ENCODE measurements at regions not wholly inside any gene's neighbourhood (a gene's known extent, or its start where the extent isn't known, plus 50 kb on each side); places are given as distances from the start of the nearest gene placed in this dataset.

- Histone ChIP-seq H3K9ac (ENCODE audit: insufficient read depth, low read depth, low read length) (no peak overlapping the region), H3K9me3 (ENCODE audit: low read length) (no peaks in the 10 kb centered on the region), H3K27ac (ENCODE audit: extremely low read length, insufficient read depth, low read length) (no peak overlapping the region), H3K27me3 (ENCODE audit: control insufficient read depth in 1 of 2, insufficient read depth in 2 of 2, low read length in 2 of 2) (no peaks in the 10 kb centered on the region), H4K20me1 (ENCODE audit: insufficient read depth, low read length) (no peaks in the 10 kb centered on the region), H3K4me2 (ENCODE audit: low read depth, low read length) (no peak overlapping the region), H2AFZ (ENCODE audit: low read length) (no peak overlapping the region), H3K36me3 (replicated peaks in 1 of 2; ENCODE audit: control insufficient read depth in 1 of 2, insufficient read depth in 2 of 2, low read length in 2 of 2) (no peaks in the 10 kb centered on the region), H3K4me1 (ENCODE audit: insufficient read depth, low read length) (no peaks in the 10 kb centered on the region), H3K4me3 (replicated peaks in 1 of 3; ENCODE audit: insufficient read depth in 1 of 3, low read depth in 2 of 3, low read length in 3 of 3) (no peak overlapping the region), H3K79me2 (ENCODE audit: insufficient read depth, low read length) (no peaks in the 10 kb centered on the region)
- WGBS (ENCODE audit: low lambda C conversion rate), result 49% methylated on average over 8 of the region's 8 CpGs
- no TSS peak for BruUV-seq (replicated peaks)
- TF ChIP-seq ETV6 (CRISPR knock-in tag; conservative IDR thresholded peaks at IDR 0.05) (no peak), NCOA1 (CRISPR knock-in tag; IDR thresholded peaks at IDR 0.05) (no peak), SOX6 (IDR thresholded peaks at IDR 0.05) (no peak), SOX6 (CRISPR knock-in tag; IDR thresholded peaks at IDR 0.05) (no peak), ZC3H13 (CRISPR knock-in tag; IDR thresholded peaks at IDR 0.05) (no peak), ZNF460 (CRISPR knock-in tag; IDR thresholded peaks at IDR 0.05; ENCODE audit: borderline replicate concordance) (no peak), ZNF562 (CRISPR knock-in tag; IDR thresholded peaks at IDR 0.05; ENCODE audit: borderline replicate concordance) (no peak), DZIP1 (CRISPR knock-in tag; IDR thresholded peaks at IDR 0.05) (no peak), ZNF770 (CRISPR knock-in tag; IDR thresholded peaks at IDR 0.05) (no peak), PHF21A (CRISPR knock-in tag; IDR thresholded peaks at IDR 0.05) (no peak), SPEN (CRISPR knock-in tag; IDR thresholded peaks at IDR 0.05; ENCODE audit: low read depth) (no peak)
- in situ Hi-C loops (cut with HindIII; ENCODE audit: extremely low pct_ligation_motif_present, low pct_unique_long_range_greater_than_20kb), result no loop called here
- ChIA-PET POLR2A (no interaction called here), CTCF (ENCODE audit: low intra/inter-chr PET ratio, low total read pairs) (no interaction called here)
- no peak for FAIRE-seq
- intact Hi-C loops (cut with micrococcal nuclease; ENCODE audit: unreplicated experiment), result no loop called here
- ATAC-seq, result no peak
- DNase-seq (ENCODE audit: low spot score), result no peak
Observed at GRCh38 chr2:65880436-65880835, 448.0 kb upstream of the SPRED2 start.
